Urothelium cell line (cell line): ENCODE measurements at regions not wholly inside any gene's neighbourhood (a gene's known extent, or its start where the extent isn't known, plus 50 kb on each side); places are given as distances from the start of the nearest gene placed in this dataset.

Experiments
- DNase-seq: peaks from one replicate; pipeline ENCODE4 v3.0.0; 2011; ENCODE audit warnings: low spot score, mixed read lengths
- FAIRE-seq: peaks from 2 replicates; lab custom pipeline; 2011; peaks lifted over from hg19 to GRCh38; lab: Jason Lieb, UNC

GRCh38 chr12:115411121-115411520 lies 727.1 kb upstream of the TBX3 start:
- no peak for FAIRE-seq
- no peak for DNase-seq

- no peak for FAIRE-seq
- DNase-seq, result no peak
These were observed 724.7 kb upstream of the TBX3 start for GRCh38 chr12:115408642-115409041.

- FAIRE-seq, result no peak
These were observed 723.7 kb upstream of the TBX3 start for GRCh38 chr12:115407723-115408122.

GRCh38 chr12:115407036-115407435 lies 723.1 kb upstream of the TBX3 start:
- FAIRE-seq (no peak), DNase-seq (no peak)

More at GRCh38 chr12:115407723-115408122, 723.7 kb upstream of the TBX3 start:
- DNase-seq, result no peak

- FAIRE-seq (no peak), DNase-seq (no peak)
These were observed 721.5 kb upstream of the TBX3 start for GRCh38 chr12:115405471-115405860.

- DNase-seq (peak; percentile 72), FAIRE-seq (no peak)
These were observed 720.9 kb upstream of the TBX3 start for GRCh38 chr12:115404761-115405470.

- DNase-seq (no peak), FAIRE-seq (no peak)
These were observed 719.7 kb upstream of the TBX3 start for GRCh38 chr12:115403689-115404088.

GRCh38 chr12:115403253-115403652 lies 719.3 kb upstream of the TBX3 start:
- DNase-seq (no peak), FAIRE-seq (no peak)

- FAIRE-seq (no peak), DNase-seq (no peak)
These were observed 718.6 kb upstream of the TBX3 start for GRCh38 chr12:115402443-115403180.

GRCh38 chr12:115401761-115402160 lies 717.8 kb upstream of the TBX3 start:
- no peak for DNase-seq
- FAIRE-seq, result no peak

- DNase-seq (no peak), FAIRE-seq (no peak)
These were observed 716.0 kb upstream of the TBX3 start for GRCh38 chr12:115400011-115400410.

- FAIRE-seq (no peak), DNase-seq (no peak)
These were observed 714.4 kb upstream of the TBX3 start for GRCh38 chr12:115398311-115398781.

GRCh38 chr12:115396567-115396966 lies 712.6 kb upstream of the TBX3 start:
- DNase-seq (no peak), FAIRE-seq (no peak)

GRCh38 chr12:115394496-115395220 lies 710.7 kb upstream of the TBX3 start:
- no peak for DNase-seq
- no peak for FAIRE-seq

- no peak for DNase-seq
These were observed 704.2 kb upstream of the TBX3 start for GRCh38 chr12:115388139-115388538.

GRCh38 chr12:115387467-115387901 lies 703.5 kb upstream of the TBX3 start:
- DNase-seq (no peak), FAIRE-seq (no peak)

More at GRCh38 chr12:115388139-115388538, 704.2 kb upstream of the TBX3 start:
- FAIRE-seq, result no peak

GRCh38 chr12:115386946-115387345 lies 703.0 kb upstream of the TBX3 start:
- FAIRE-seq (no peak), DNase-seq (no peak)

GRCh38 chr12:115385141-115385540 lies 701.2 kb upstream of the TBX3 start:
- DNase-seq (no peak), FAIRE-seq (no peak)

GRCh38 chr12:115384391-115384790 lies 700.4 kb upstream of the TBX3 start:
- FAIRE-seq (peak; percentile 55), DNase-seq (peak; percentile 30)

- FAIRE-seq (peak; percentile 52), DNase-seq (peak; percentile 65)
These were observed 699.7 kb upstream of the TBX3 start for GRCh38 chr12:115383668-115384067.

GRCh38 chr12:115382681-115383080 lies 698.7 kb upstream of the TBX3 start:
- DNase-seq (no peak), FAIRE-seq (no peak)
